ENCODE measurements at regions not wholly inside any gene's neighbourhood (a gene's known extent, or its start where the extent isn't known, plus 50 kb on each side); places are given as distances from the start of the nearest gene placed in this dataset.

- Histone ChIP-seq H3K79me1 (ENCODE audit: insufficient read depth, low read depth, low read length, poor library complexity, severe bottlenecking) (no peaks in the 10 kb centered on the region), H4K91ac (ENCODE audit: insufficient read length, low read depth, low read length) (no peak overlapping the region), H4K5ac (ENCODE audit: insufficient read length, low read depth, low read length) (no peak overlapping the region), H2BK15ac (ENCODE audit: low read depth, low read length) (no peak overlapping the region), H2AFZ (ENCODE audit: low read length) (no peak overlapping the region), H3K9me3 (ENCODE audit: control insufficient read depth, low read depth, low read length) (no peaks in the 10 kb centered on the region), H3K56ac (ENCODE audit: insufficient read length, low read depth, low read length) (no peak overlapping the region), H3K9ac (ENCODE audit: extremely low read depth, insufficient read length, low read length) (no peak overlapping the region), H2AK5ac (ENCODE audit: insufficient read length, low read length) (no peak overlapping the region), H3K79me2 (ENCODE audit: insufficient read depth, low read length) (no peaks in the 10 kb centered on the region), H3K4ac (ENCODE audit: low read depth, low read length) (no peak overlapping the region), H3K27me3 (ENCODE audit: insufficient read depth, low read length) (no peaks in the 10 kb centered on the region), H2BK20ac (ENCODE audit: low read depth, low read length, poor library complexity, severe bottlenecking) (no peak overlapping the region), H2BK12ac (ENCODE audit: insufficient read length, low read depth, low read length) (no peak overlapping the region), H2BK120ac (ENCODE audit: low read depth, low read length, poor library complexity, severe bottlenecking) (no peak overlapping the region), H3T11ph (ENCODE audit: low read length) (no peak overlapping the region), H3K23me2 (ENCODE audit: insufficient read length, low read depth, low read length, poor library complexity, severe bottlenecking) (no peaks in the 10 kb centered on the region), H2BK5ac (ENCODE audit: insufficient read length, low read length) (no peak overlapping the region), H3K18ac (ENCODE audit: insufficient read length, low read depth, low read length) (no peak overlapping the region), H3K4me2 (ENCODE audit: insufficient read depth, insufficient read length, low read length) (no peak overlapping the region), H3K4me1 (ENCODE audit: insufficient read depth, low read length) (no peaks in the 10 kb centered on the region), H3K27ac (ENCODE audit: insufficient read length, low read depth, low read length) (no peak overlapping the region), H4K8ac (replicated peaks; ENCODE audit: insufficient read length, low read depth, low read length) (no peak overlapping the region), H3K23ac (ENCODE audit: insufficient read length, low read depth, low read length) (no peak overlapping the region), H3K14ac (ENCODE audit: insufficient read depth, low read length) (no peak overlapping the region), H4K20me1 (ENCODE audit: control insufficient read depth, insufficient read depth, insufficient read length) (no peaks in the 10 kb centered on the region)
- TF ChIP-seq, protein P1, sequence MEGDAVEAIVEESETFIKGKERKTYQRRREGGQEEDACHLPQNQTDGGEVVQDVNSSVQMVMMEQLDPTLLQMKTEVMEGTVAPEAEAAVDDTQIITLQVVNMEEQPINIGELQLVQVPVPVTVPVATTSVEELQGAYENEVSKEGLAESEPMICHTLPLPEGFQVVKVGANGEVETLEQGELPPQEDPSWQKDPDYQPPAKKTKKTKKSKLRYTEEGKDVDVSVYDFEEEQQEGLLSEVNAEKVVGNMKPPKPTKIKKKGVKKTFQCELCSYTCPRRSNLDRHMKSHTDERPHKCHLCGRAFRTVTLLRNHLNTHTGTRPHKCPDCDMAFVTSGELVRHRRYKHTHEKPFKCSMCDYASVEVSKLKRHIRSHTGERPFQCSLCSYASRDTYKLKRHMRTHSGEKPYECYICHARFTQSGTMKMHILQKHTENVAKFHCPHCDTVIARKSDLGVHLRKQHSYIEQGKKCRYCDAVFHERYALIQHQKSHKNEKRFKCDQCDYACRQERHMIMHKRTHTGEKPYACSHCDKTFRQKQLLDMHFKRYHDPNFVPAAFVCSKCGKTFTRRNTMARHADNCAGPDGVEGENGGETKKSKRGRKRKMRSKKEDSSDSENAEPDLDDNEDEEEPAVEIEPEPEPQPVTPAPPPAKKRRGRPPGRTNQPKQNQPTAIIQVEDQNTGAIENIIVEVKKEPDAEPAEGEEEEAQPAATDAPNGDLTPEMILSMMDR (conservative IDR thresholded peaks at IDR 0.05) = no peak
- H3K27me3 Mint-ChIP-seq (ENCODE audit: low read depth) = no peaks in the 10 kb centered on the region
- no CpG with 5 or more reads among the region's 1 CpG for WGBS (ENCODE audit: extremely low coverage, insufficient read length, low lambda C conversion rate)
- DNase-seq = no peak
- no peak overlapping the region for H3K4me3 Mint-ChIP-seq
- no peaks in the 10 kb centered on the region; a peak in 1 of 5 replicates for H3K9me3 Mint-ChIP-seq
- H3K27ac Mint-ChIP-seq = no peak overlapping the region
- no peaks in the 10 kb centered on the region for H3K36me3 Mint-ChIP-seq (ENCODE audit: insufficient read depth in 1 of 3, low read depth in 3 of 3)
- peaks cover 10 to 14% of the 10 kb centered on the region in 2 experiments for H3K4me1 Mint-ChIP-seq
Observed at GRCh38 chr5:63247651-63248050, 669.0 kb downstream of the LRRC70 start.

Measured in H9 (cell line).